HG03045 (cell line): ENCODE measurements at regions not wholly inside any gene's neighbourhood (a gene's known extent, or its start where the extent isn't known, plus 50 kb on each side); places are given as distances from the start of the nearest gene placed in this dataset.
"Not testable (repeated sequence)": the region's sequence is repeated elsewhere in the genome, so short reads cannot be mapped to it uniquely, and the experiment has no call there.

ENCODE experiments used
- ATAC-seq: cut with Tn5 transposase; IDR thresholded peaks from one replicate; pipeline ENCODE4 v1.9.1; 2021; ENCODE audit warnings: mild to moderate bottlenecking, moderate library complexity; ENCODE audit not compliant: unreplicated experiment

- ATAC-seq: peak; percentile 46
These were observed 59.8 kb upstream of the CHST15 start for GRCh38 chr10:124153023-124153826.

- ATAC-seq: peak; percentile 17
These were observed 59.0 kb upstream of the CHST15 start for GRCh38 chr10:124152139-124153022.

GRCh38 chr10:124151466-124152095 is 58.2 kb upstream of the CHST15 start:
- ATAC-seq: no peak

GRCh38 chr10:124150807-124151417 is 57.5 kb upstream of the CHST15 start:
- ATAC-seq: no peak

GRCh38 chr10:124150189-124150806 is 56.9 kb upstream of the CHST15 start:
- ATAC-seq: no peak

- no peak for ATAC-seq
These were observed 56.0 kb upstream of the CHST15 start for GRCh38 chr10:124149189-124150042.

GRCh38 chr10:124148509-124149188 is 55.3 kb upstream of the CHST15 start:
- not testable (repeated sequence) for ATAC-seq

GRCh38 chr10:124146483-124146882 is 53.1 kb upstream of the CHST15 start:
- no peak for ATAC-seq

GRCh38 chr10:124145109-124145870 is 51.9 kb upstream of the CHST15 start:
- ATAC-seq: no peak

GRCh38 chr10:124144536-124144935 is 51.1 kb upstream of the CHST15 start:
- ATAC-seq: no peak

- no peak for ATAC-seq
These were observed 50.3 kb upstream of the CHST15 start for GRCh38 chr10:124143721-124144120.
